RWPE1 (cell line): ENCODE measurements at regions not wholly inside any gene's neighbourhood (a gene's known extent, or its start where the extent isn't known, plus 50 kb on each side); places are given as distances from the start of the nearest gene placed in this dataset.

Experiments used
- CTCF ChIA-PET: fragments of 350-600 bp; sonication (Branson Sonifier 250); formaldehyde crosslinking; extraction: SDS; loops from one replicate; lab custom pipeline; 2021; lab: Yijun Ruan, JAX
- POLR2A ChIA-PET: fragments of 400-600 bp; formaldehyde crosslinking; extraction: SDS; loops from one replicate; lab custom pipeline; 2020; ENCODE audit warnings: antibody characterized with exemption; ENCODE audit not compliant: low non-redundant PET; lab: Yijun Ruan, JAX
- DNase-seq: peaks from one replicate; pipeline ENCODE4 v3.0.0; 2012; ENCODE audit warnings: low spot score
- H3K27ac ChIP-seq: fragments of 450-650 bp; 2 replicates; pipeline ENCODE4 v1.5.1; 2017
- TF ChIP-seq, protein P1 (sequence below): fragments of 450-650 bp; conservative IDR thresholded peaks from 2 replicates; pipeline ENCODE4 v1.5.1; 2017; ENCODE audit warnings: low read depth, mild to moderate bottlenecking

DNA sequence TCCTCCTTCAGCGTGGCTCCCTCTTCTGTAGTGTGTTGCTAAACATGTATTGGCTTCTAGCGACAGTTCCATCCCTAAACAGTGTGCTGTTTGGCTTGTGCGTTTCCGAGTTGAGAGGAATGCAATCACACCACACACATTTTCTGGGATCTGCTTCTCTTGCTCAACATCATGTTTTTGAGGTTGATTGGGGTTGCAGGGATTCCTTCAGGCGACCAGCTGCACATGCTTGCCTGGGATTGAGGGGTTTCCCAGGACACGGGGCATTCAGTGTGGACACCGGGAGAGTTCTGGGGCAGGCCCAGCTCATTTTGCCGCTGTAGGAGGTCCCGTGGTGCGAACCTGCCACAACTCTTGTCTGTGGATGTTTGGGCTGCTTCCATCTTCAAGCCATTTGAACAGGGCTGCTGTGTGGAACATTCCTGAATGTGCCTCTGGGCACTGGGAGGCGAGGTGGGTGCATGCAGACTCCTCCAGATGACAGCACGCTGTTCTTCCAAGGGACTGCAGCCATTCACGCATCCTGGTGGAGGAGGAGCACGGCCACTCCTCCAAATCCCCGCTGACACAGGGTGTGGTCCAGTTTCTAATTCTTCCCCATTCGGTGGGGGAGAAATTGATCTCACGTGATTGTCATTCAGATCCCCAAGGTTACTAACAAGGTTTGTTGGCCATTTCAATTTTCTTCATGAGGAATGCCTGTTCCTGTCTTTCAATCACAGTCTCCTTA lies 82.8 kb downstream of the PLXNA1 start:
- TF ChIP-seq, protein P1, sequence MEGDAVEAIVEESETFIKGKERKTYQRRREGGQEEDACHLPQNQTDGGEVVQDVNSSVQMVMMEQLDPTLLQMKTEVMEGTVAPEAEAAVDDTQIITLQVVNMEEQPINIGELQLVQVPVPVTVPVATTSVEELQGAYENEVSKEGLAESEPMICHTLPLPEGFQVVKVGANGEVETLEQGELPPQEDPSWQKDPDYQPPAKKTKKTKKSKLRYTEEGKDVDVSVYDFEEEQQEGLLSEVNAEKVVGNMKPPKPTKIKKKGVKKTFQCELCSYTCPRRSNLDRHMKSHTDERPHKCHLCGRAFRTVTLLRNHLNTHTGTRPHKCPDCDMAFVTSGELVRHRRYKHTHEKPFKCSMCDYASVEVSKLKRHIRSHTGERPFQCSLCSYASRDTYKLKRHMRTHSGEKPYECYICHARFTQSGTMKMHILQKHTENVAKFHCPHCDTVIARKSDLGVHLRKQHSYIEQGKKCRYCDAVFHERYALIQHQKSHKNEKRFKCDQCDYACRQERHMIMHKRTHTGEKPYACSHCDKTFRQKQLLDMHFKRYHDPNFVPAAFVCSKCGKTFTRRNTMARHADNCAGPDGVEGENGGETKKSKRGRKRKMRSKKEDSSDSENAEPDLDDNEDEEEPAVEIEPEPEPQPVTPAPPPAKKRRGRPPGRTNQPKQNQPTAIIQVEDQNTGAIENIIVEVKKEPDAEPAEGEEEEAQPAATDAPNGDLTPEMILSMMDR = no peak
- ChIA-PET CTCF (interaction anchor here (0.6 kb wide), 1 partner anchor 1493 kb away, joined by 4 read pairs; no protein-coding TSS in a partner anchor), POLR2A (no interaction called here)
- DNase-seq = no peak
- H3K27ac ChIP-seq = no peak overlapping the region

DNA sequence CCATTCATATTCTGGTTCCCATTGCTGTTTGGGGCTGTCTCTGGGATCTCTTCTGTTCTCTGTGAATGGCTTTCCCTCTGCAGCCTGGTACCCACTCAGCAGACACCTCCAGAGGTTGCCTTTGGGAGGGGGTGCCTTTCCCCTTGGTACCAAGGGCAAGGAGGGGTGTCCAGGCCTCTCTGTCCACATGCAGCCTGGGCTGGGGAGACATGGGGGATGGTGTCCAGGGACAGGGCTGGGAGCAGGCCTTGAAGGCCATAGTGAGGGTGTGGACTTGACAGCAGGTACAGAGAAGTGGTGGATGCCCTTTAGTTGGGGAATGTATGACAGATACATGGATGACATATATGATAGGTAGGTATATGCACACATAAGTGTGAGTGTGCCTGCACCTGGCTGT lies 83.7 kb downstream of the PLXNA1 start:
- no peak overlapping the region for H3K27ac ChIP-seq
- DNase-seq = no peak
- TF ChIP-seq, protein P1 = no peak
- ChIA-PET POLR2A (no interaction called here), CTCF (interaction anchor here (0.6 kb wide), 1 partner anchor 173 kb away, joined by 3 read pairs; no protein-coding TSS in a partner anchor)

DNA sequence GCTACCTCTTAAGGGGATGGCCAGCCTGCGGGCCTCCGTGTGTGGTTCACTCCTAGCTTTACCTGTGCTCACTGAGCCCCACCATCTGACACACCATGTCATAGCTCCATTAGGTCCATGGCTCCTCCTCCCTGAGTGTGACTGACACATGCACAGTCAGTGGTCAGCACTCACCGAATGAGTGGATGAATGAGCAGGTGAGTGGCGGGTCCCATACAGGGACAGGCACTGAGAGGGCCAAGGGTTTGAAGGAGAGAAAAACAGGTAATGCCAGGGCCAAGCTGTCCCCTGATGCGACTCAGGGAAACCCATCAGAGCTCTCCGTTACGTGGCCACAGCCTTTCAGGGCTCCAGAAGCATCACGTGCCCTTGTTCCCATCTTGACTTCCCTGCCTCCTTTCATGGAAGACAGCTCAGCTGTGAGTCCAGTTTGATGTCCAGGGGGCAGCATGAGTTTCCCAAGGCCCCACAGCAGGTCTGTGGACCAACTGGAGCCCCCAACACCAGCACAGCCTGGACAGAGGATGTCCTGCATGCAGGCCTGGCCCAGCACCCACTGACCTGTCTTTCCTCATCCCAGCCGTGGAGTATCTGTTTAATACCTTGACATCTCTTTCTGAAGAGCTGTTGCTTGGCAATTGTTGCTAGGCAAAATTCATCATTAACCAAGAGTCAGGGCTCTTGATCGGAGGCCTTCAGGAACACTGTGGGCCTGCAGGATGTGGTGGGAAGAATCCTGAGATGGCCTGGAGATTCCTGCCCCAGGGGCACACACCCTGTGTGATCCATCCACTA lies 84.4 kb downstream of the PLXNA1 start:
- POLR2A ChIA-PET = no interaction called here
- no peak overlapping the region for H3K27ac ChIP-seq
- CTCF ChIA-PET = interaction anchor here (0.6 kb wide), 1 partner anchor 172 kb away, joined by 3 read pairs; no protein-coding TSS in a partner anchor

DNA sequence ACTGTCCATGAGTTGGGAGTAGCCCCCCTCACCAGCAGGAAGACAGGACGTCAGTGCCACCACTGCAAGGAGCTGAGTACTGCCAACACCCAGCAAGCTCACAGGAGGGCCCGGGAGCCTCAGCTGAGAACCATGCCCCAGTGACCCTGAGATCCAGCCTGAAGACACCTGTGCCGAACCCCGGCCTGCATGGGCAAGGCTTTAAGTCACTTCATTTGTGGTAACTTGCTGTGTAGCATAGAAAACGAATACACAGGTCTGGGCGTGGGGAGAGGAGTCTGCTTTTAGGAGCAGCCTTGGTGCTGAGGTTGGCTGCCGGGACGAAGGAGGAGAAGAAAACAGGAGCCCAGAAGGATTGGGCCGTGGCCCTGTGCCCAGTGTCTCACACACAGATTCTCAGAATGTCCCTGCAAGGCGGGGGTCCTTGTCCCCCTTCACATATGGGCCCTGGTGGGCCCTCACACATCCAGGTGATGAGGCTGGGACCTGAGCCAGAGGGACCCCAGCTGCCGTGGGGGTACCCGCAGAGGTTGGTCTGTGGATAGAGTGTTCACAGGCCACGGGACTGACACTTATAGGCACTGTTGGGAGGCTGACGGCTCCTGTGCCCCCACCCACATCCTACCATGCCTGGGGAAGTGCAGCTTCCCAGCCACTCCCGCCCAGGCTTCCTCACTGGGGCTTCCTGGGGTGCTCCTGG lies 85.3 kb downstream of the PLXNA1 start:
- no peak for DNase-seq
- ChIA-PET CTCF (no interaction called here), POLR2A (no interaction called here)
- H3K27ac ChIP-seq = no peak overlapping the region
- TF ChIP-seq, protein P1 = no peak

More for the DNA sequence above, 84.4 kb downstream of the PLXNA1 start:
- TF ChIP-seq, protein P1 = no peak
- DNase-seq = no peak

DNA sequence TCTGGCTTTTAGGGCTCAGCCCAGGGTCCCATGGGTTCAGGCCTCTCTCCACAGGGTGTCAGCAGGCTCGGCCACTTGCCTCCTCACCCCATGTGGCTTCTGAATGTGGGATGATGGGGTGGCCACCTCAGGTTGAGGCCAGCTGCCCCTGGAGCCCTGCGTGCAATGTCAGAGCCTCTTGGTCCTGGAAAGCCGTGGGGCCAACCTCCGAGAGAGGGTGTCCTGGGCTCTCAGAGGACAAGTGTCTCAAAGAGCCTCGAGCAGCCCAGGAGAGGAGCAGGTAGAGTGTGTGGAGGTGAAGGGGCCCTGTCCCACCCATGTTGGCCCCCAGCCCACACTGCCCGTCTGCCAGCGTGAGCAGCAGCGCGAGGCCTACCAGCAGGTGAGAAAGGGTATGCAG lies 86.0 kb downstream of the PLXNA1 start:
- no peak for DNase-seq
- TF ChIP-seq, protein P1 = no peak
- POLR2A ChIA-PET = no interaction called here
- H3K27ac ChIP-seq = no peak overlapping the region
- CTCF ChIA-PET = no interaction called here

DNA sequence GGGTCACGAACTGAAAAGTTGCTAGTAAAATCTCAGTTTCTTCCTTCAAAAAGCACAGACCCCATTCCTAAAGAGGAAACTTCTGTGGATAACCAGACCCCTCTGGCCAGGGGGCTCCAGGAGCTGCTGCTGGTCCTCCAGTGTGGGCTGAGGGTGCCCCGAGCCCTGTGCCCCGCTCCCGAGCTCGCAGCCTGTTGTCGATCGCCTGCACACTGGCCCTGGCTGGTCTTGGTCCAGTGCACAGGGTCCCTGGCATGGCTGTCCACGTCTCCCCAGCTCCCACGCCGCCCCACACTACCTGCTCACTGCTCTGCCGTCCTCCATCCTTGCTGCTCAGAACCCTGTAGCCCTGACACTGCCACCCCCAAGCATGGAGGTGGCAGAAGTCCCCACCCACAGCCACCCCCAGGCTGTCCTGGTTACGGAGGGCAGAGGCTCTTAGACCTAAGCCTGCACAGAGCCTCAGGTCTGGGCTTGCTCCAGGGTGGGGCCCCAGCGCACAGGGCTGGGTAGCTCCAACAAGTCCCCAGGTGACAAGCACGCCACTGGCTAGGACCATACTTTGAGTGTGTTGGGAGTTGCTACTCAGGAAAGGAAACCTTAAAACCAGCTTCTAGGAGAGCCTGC lies 87.0 kb downstream of the PLXNA1 start:
- TF ChIP-seq, protein P1 = no peak
- peak overlapping the region; percentile 50 for H3K27ac ChIP-seq
- no peak for DNase-seq
- CTCF ChIA-PET = interaction anchor here (0.8 kb wide), 1 partner anchor 331 kb away, joined by 3 read pairs; no protein-coding TSS in a partner anchor
- POLR2A ChIA-PET = no interaction called here
